Upper lobe of left lung (tissue), 4 donors: ENCODE measurements at regions not wholly inside any gene's neighbourhood (a gene's known extent, or its start where the extent isn't known, plus 50 kb on each side); places are given as distances from the start of the nearest gene placed in this dataset.

Source experiments
- POLR2AphosphoS5 ChIP-seq, 2 donors: sonication (generic); formaldehyde crosslinking; IDR thresholded peaks; one replicate each; pipeline ENCODE4 v1.5.1; 2017; ENCODE audit warnings: antibody characterized with exemption in 2 of 2
- TF ChIP-seq, protein P1 (sequence below), 6 experiments: fragments of 450-650 bp in 4 of 6; fragments of 200-600 bp in 2 of 6; sonication (generic) in 2 of 6; IDR thresholded peaks; one replicate each; pipeline ENCODE4 v1.5.1; 2016 to 2019; ENCODE audit warnings: antibody characterized with exemption in 6 of 6

DNA sequence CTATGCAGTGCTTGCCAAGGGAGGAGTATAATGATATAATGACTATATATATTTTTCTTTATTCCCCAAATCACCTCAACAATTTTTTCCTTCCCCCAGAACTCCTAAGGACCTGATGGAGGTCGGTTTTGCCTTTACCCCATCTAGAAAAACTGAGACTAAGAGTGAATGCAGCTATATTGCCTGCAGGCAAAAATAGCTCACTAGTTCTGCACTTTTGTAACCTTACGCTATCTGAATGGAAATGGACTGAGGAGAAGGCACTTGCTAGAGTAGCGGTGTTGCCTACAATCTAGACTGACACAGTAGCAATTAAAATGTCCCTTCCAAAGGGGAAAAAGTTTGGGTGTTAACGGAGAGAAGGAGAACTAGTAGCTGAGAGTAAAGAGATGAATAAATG lies 379.5 kb upstream of the SEMA6D start:
- TF ChIP-seq, protein P1, sequence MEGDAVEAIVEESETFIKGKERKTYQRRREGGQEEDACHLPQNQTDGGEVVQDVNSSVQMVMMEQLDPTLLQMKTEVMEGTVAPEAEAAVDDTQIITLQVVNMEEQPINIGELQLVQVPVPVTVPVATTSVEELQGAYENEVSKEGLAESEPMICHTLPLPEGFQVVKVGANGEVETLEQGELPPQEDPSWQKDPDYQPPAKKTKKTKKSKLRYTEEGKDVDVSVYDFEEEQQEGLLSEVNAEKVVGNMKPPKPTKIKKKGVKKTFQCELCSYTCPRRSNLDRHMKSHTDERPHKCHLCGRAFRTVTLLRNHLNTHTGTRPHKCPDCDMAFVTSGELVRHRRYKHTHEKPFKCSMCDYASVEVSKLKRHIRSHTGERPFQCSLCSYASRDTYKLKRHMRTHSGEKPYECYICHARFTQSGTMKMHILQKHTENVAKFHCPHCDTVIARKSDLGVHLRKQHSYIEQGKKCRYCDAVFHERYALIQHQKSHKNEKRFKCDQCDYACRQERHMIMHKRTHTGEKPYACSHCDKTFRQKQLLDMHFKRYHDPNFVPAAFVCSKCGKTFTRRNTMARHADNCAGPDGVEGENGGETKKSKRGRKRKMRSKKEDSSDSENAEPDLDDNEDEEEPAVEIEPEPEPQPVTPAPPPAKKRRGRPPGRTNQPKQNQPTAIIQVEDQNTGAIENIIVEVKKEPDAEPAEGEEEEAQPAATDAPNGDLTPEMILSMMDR (IDR thresholded peaks at IDR 0.05) = no peak
- no peak for TF ChIP-seq POLR2AphosphoS5 (IDR thresholded peaks at IDR 0.05)
